ENCODE measurements at regions not wholly inside any gene's neighbourhood (a gene's known extent, or its start where the extent isn't known, plus 50 kb on each side); places are given as distances from the start of the nearest gene placed in this dataset.

DNA sequence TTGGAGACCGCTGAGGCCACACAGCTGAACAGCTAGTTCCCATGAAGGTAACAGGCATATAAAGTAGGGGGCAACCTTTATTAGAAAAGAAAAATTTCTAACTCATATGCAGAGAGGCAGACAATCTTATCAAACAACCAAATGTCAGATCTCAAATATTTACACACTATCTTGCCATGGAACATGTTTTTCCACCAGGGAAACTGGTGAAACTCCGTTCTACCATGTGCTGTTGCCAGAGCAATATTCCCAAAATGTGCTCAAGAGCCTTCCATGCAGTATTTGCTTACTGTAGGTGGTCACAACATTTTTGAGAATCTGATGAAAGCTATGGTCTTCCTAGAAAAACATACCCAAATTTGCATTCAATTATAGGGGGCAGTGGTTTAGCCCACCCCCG, 143.4 kb upstream of the MAGI3 start:
- Histone ChIP-seq H2BK5ac (ENCODE audit: low read depth, low read length, poor library complexity, severe bottlenecking) (no peak overlapping the region), H3K79me1 (replicated peaks; ENCODE audit: low read length, poor library complexity, severe bottlenecking) (no peaks in the 10 kb centered on the region), H3K27ac (ENCODE audit: low read length, poor library complexity, severe bottlenecking) (no peak overlapping the region), H2BK12ac (ENCODE audit: low read length in 2 of 2) (no peak overlapping the region), H2BK15ac (ENCODE audit: low read depth, poor library complexity, severe bottlenecking) (no peak overlapping the region), H3K4ac (ENCODE audit: low read depth in 1 of 2, low read length in 2 of 2) (no peak overlapping the region), H2BK120ac (ENCODE audit: low read depth, low read length) (no peak overlapping the region), H3K9ac (ENCODE audit: low read length) (no peak overlapping the region), H3K27me3 (ENCODE audit: control insufficient read depth in 1 of 2, insufficient read depth in 1 of 2, low read length in 2 of 2) (peaks cover 7 to 23% of the 10 kb centered on the region in 2 experiments), H3K23ac (ENCODE audit: low read length in 2 of 2) (no peak overlapping the region), H3K36me3 (ENCODE audit: control insufficient read depth in 1 of 2, insufficient read depth in 2 of 2, low read depth in 1 of 2, low read length in 2 of 2) (no peaks in the 10 kb centered on the region), H3K4me1 (ENCODE audit: control insufficient read depth, insufficient read depth, low read depth, low read length) (no peaks in the 10 kb centered on the region), H3K4me3 (ENCODE audit: insufficient read depth in 1 of 2, low read depth in 1 of 2, low read length in 2 of 2) (no peak overlapping the region), H3K9me3 (ENCODE audit: control insufficient read depth, low read length) (no peaks in the 10 kb centered on the region), H2AK5ac (ENCODE audit: low read length, severe bottlenecking) (no peak overlapping the region), H4K91ac (ENCODE audit: low read length) (no peak overlapping the region), H2AFZ (ENCODE audit: low read depth, low read length) (no peak overlapping the region), H4K8ac (ENCODE audit: low read length) (no peak overlapping the region), H3K18ac (ENCODE audit: low read depth in 1 of 2, low read length in 2 of 2) (no peak overlapping the region), H3K4me2 (ENCODE audit: low read length, poor library complexity, severe bottlenecking) (no peak overlapping the region), H3K14ac (ENCODE audit: low read length in 2 of 2) (no peak overlapping the region)
- no peak for DNase-seq
- WGBS, result 68% methylated on average over 3 of the region's 3 CpGs

DNA sequence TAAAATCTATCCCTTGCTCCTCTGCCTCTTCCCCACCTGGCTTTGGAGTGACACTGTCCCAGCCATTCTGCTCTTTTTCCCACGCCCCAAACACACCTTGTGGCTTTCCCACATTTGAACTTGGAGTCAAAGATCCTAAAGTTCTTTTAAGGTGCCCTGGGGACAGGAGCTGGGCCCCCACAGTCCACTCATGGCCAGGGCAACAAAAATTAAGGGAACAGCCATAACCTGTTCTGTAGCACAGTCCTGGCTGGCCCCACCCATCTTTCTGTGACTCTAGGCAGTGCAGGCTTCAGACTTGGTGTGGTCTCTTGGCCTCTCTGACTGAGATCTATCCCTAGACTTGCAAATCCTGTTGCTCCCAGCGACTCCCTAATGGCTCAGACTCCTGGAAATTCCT, 143.0 kb upstream of the MAGI3 start:
- no peak overlapping the region for H2AFZ ChIP-seq (ENCODE audit: low read depth, low read length)
- H3K9ac ChIP-seq (ENCODE audit: low read length), result no peak overlapping the region
- H3K9me3 ChIP-seq (ENCODE audit: control insufficient read depth, low read length), result no peaks in the 10 kb centered on the region
- no peak overlapping the region for H3K18ac ChIP-seq (ENCODE audit: low read depth in 1 of 2, low read length in 2 of 2)
- H3K14ac ChIP-seq (ENCODE audit: low read length in 2 of 2), result no peak overlapping the region
- H3K27ac ChIP-seq (ENCODE audit: low read length, poor library complexity, severe bottlenecking), result no peak overlapping the region
- no peak overlapping the region for H2AK5ac ChIP-seq (ENCODE audit: low read length, severe bottlenecking)
- no peak overlapping the region for H2BK5ac ChIP-seq (ENCODE audit: low read depth, low read length, poor library complexity, severe bottlenecking)
- 66% methylated on average over 2 of the region's 2 CpGs for WGBS
- no peak for DNase-seq
- H2BK15ac ChIP-seq (ENCODE audit: low read depth, poor library complexity, severe bottlenecking), result no peak overlapping the region
- no peak overlapping the region for H2BK12ac ChIP-seq (ENCODE audit: low read length in 2 of 2)
- no peak overlapping the region for H4K8ac ChIP-seq (ENCODE audit: low read length)
- H4K91ac ChIP-seq (ENCODE audit: low read length), result no peak overlapping the region
- H3K4me3 ChIP-seq (ENCODE audit: insufficient read depth in 1 of 2, low read depth in 1 of 2, low read length in 2 of 2), result no peak overlapping the region
- H3K4me1 ChIP-seq (ENCODE audit: control insufficient read depth, insufficient read depth, low read depth, low read length), result no peaks in the 10 kb centered on the region
- no peak overlapping the region for H2BK120ac ChIP-seq (ENCODE audit: low read depth, low read length)
- H3K79me1 ChIP-seq (replicated peaks; ENCODE audit: low read length, poor library complexity, severe bottlenecking), result no peaks in the 10 kb centered on the region
- no peaks in the 10 kb centered on the region for H3K36me3 ChIP-seq (ENCODE audit: control insufficient read depth in 1 of 2, insufficient read depth in 2 of 2, low read depth in 1 of 2, low read length in 2 of 2)
- no peak overlapping the region for H3K23ac ChIP-seq (ENCODE audit: low read length in 2 of 2)
- no peak overlapping the region for H3K4ac ChIP-seq (ENCODE audit: low read depth in 1 of 2, low read length in 2 of 2)
- no peak overlapping the region for H3K4me2 ChIP-seq (ENCODE audit: low read length, poor library complexity, severe bottlenecking)
- H3K27me3 ChIP-seq (ENCODE audit: control insufficient read depth in 1 of 2, insufficient read depth in 1 of 2, low read length in 2 of 2), result peaks cover 7 to 25% of the 10 kb centered on the region in 2 experiments

DNA sequence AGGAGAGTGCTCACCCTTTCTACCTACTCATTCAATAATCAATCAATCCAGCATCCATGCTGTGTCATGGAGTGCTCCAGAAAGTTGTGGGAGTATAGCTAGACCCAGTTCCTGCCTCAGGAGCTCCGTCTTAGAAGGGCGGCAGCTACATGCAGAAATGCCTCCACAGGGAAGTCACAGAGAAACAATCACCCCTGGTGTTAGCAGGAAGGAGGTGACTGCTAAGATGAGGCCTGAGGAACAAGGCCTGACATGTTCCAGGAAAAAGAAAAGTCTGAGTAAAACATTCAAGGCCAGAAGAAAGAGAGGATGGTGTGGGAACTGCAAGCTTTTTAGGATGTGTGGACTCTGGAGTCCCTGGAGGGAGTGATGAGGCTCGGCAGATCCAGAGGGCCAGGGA, 142.5 kb upstream of the MAGI3 start:
- H3K79me1 ChIP-seq (replicated peaks; ENCODE audit: low read length, poor library complexity, severe bottlenecking), result no peaks in the 10 kb centered on the region
- no peak overlapping the region for H3K14ac ChIP-seq (ENCODE audit: low read length in 2 of 2)
- no peak overlapping the region for H3K4me3 ChIP-seq (ENCODE audit: insufficient read depth in 1 of 2, low read depth in 1 of 2, low read length in 2 of 2)
- no peak overlapping the region for H2BK5ac ChIP-seq (ENCODE audit: low read depth, low read length, poor library complexity, severe bottlenecking)
- H4K91ac ChIP-seq (ENCODE audit: low read length), result no peak overlapping the region
- no peak overlapping the region for H3K23ac ChIP-seq (ENCODE audit: low read length in 2 of 2)
- no peak overlapping the region for H3K4me2 ChIP-seq (ENCODE audit: low read length, poor library complexity, severe bottlenecking)
- no peak overlapping the region for H3K27ac ChIP-seq (ENCODE audit: low read length, poor library complexity, severe bottlenecking)
- H3K36me3 ChIP-seq (ENCODE audit: control insufficient read depth in 1 of 2, insufficient read depth in 2 of 2, low read depth in 1 of 2, low read length in 2 of 2), result no peaks in the 10 kb centered on the region
- no peak overlapping the region for H2BK15ac ChIP-seq (ENCODE audit: low read depth, poor library complexity, severe bottlenecking)
- H3K9ac ChIP-seq (ENCODE audit: low read length), result no peak overlapping the region
- no peak overlapping the region for H2BK12ac ChIP-seq (ENCODE audit: low read length in 2 of 2)
- no peak overlapping the region for H3K4ac ChIP-seq (ENCODE audit: low read depth in 1 of 2, low read length in 2 of 2)
- 94% methylated on average over 3 of the region's 3 CpGs for WGBS
- H2AK5ac ChIP-seq (ENCODE audit: low read length, severe bottlenecking), result no peak overlapping the region
- H3K18ac ChIP-seq (ENCODE audit: low read depth in 1 of 2, low read length in 2 of 2), result no peak overlapping the region
- no peak for DNase-seq
- H4K8ac ChIP-seq (ENCODE audit: low read length), result no peak overlapping the region
- no peaks in the 10 kb centered on the region for H3K9me3 ChIP-seq (ENCODE audit: control insufficient read depth, low read length)
- peaks cover 7 to 24% of the 10 kb centered on the region in 2 experiments for H3K27me3 ChIP-seq (ENCODE audit: control insufficient read depth in 1 of 2, insufficient read depth in 1 of 2, low read length in 2 of 2)
- H2AFZ ChIP-seq (ENCODE audit: low read depth, low read length), result no peak overlapping the region
- no peaks in the 10 kb centered on the region for H3K4me1 ChIP-seq (ENCODE audit: control insufficient read depth, insufficient read depth, low read depth, low read length)
- no peak overlapping the region for H2BK120ac ChIP-seq (ENCODE audit: low read depth, low read length)

DNA sequence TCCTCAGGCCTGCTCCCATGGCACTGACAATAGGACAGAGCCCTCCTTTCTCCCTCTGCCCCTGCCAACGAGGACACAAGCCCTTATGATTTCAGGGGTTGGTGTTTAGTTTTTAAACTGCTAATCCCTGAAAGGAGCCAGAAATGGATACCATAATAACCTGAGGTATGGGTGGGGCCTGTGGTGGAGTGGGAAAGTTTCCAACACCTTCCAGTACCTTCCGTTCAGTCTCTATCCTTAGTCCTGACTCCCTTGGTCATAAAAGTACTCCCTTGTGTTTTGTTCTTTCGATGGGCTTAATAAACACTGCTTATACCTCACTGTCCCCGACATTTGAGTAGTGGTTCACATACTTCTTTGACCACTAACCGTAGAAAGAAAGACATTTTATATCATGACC, 141.8 kb upstream of the MAGI3 start:
- 82% methylated on average over 4 of the region's 5 CpGs for WGBS
- Histone ChIP-seq H3K27me3 (ENCODE audit: control insufficient read depth in 1 of 2, insufficient read depth in 1 of 2, low read length in 2 of 2) (peaks cover 7 to 22% of the 10 kb centered on the region in 2 experiments), H2BK12ac (ENCODE audit: low read length in 2 of 2) (no peak overlapping the region), H3K23ac (ENCODE audit: low read length in 2 of 2) (no peak overlapping the region), H3K9ac (ENCODE audit: low read length) (no peak overlapping the region), H3K79me1 (replicated peaks; ENCODE audit: low read length, poor library complexity, severe bottlenecking) (no peaks in the 10 kb centered on the region), H3K18ac (ENCODE audit: low read depth in 1 of 2, low read length in 2 of 2) (no peak overlapping the region), H3K36me3 (ENCODE audit: control insufficient read depth in 1 of 2, insufficient read depth in 2 of 2, low read depth in 1 of 2, low read length in 2 of 2) (no peaks in the 10 kb centered on the region), H3K4ac (ENCODE audit: low read depth in 1 of 2, low read length in 2 of 2) (no peak overlapping the region), H3K4me2 (ENCODE audit: low read length, poor library complexity, severe bottlenecking) (no peak overlapping the region), H2AK5ac (ENCODE audit: low read length, severe bottlenecking) (no peak overlapping the region), H4K91ac (ENCODE audit: low read length) (no peak overlapping the region), H3K27ac (ENCODE audit: low read length, poor library complexity, severe bottlenecking) (no peak overlapping the region), H2AFZ (ENCODE audit: low read depth, low read length) (no peak overlapping the region), H2BK5ac (ENCODE audit: low read depth, low read length, poor library complexity, severe bottlenecking) (no peak overlapping the region), H3K14ac (ENCODE audit: low read length in 2 of 2) (no peak overlapping the region), H3K4me1 (ENCODE audit: control insufficient read depth, insufficient read depth, low read depth, low read length) (no peaks in the 10 kb centered on the region), H2BK120ac (ENCODE audit: low read depth, low read length) (no peak overlapping the region), H2BK15ac (ENCODE audit: low read depth, poor library complexity, severe bottlenecking) (no peak overlapping the region), H3K4me3 (ENCODE audit: insufficient read depth in 1 of 2, low read depth in 1 of 2, low read length in 2 of 2) (no peak overlapping the region), H3K9me3 (ENCODE audit: control insufficient read depth, low read length) (no peaks in the 10 kb centered on the region), H4K8ac (ENCODE audit: low read length) (no peak overlapping the region)
- DNase-seq, result no peak

All from mesenchymal stem cell (in vitro differentiated cells and primary cell).